ENCODE measurements at regions not wholly inside any gene's neighbourhood (a gene's known extent, or its start where the extent isn't known, plus 50 kb on each side); places are given as distances from the start of the nearest gene placed in this dataset.

DNA sequence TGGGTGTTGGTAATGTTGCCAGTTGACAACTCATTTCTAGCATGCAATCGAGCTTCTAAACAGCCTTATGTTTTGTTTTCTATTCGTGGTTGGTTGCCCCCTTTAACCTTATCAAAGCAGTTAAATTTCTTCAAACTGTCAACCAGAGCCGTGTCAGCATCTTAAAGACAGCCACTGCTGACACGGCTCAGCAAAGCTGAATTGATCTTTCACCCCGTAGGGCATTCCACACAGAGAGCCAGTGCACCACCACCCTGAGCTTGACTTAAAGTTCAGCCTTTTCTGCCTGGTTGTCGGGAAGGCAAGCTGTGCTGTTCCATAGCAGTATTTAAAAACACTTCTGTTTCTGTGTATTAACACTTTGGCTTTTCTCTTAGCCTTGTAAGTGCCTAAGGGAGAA is 355.0 kb upstream of the CHST9 start:
- peaks cover 5% of the 10 kb centered on the region for H3K4me1 Mint-ChIP-seq (ENCODE audit: low read depth, unreplicated experiment)
- no peak overlapping the region for H3K4me2 ChIP-seq (ENCODE audit: low read length)
- TF ChIP-seq, protein P1, sequence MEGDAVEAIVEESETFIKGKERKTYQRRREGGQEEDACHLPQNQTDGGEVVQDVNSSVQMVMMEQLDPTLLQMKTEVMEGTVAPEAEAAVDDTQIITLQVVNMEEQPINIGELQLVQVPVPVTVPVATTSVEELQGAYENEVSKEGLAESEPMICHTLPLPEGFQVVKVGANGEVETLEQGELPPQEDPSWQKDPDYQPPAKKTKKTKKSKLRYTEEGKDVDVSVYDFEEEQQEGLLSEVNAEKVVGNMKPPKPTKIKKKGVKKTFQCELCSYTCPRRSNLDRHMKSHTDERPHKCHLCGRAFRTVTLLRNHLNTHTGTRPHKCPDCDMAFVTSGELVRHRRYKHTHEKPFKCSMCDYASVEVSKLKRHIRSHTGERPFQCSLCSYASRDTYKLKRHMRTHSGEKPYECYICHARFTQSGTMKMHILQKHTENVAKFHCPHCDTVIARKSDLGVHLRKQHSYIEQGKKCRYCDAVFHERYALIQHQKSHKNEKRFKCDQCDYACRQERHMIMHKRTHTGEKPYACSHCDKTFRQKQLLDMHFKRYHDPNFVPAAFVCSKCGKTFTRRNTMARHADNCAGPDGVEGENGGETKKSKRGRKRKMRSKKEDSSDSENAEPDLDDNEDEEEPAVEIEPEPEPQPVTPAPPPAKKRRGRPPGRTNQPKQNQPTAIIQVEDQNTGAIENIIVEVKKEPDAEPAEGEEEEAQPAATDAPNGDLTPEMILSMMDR (IDR thresholded peaks at IDR 0.05; ENCODE audit: insufficient read depth, low read depth, low read length) = no peak
- no peak for TF ChIP-seq EZH2 (IDR thresholded peaks at IDR 0.05; ENCODE audit: insufficient read depth, low read length)
- no peak overlapping the region for H3K4me3 ChIP-seq (ENCODE audit: insufficient read depth, low read depth, low read length)
- H3K27me3 Mint-ChIP-seq (ENCODE audit: low read depth, unreplicated experiment) = no peaks in the 10 kb centered on the region
- H3K79me2 ChIP-seq (ENCODE audit: insufficient read depth, low read length) = no peaks in the 10 kb centered on the region
- H3K4me3 Mint-ChIP-seq (ENCODE audit: unreplicated experiment) = no peak overlapping the region
- H3K27me3 ChIP-seq (ENCODE audit: insufficient read depth, low read length) = no peaks in the 10 kb centered on the region
- no peaks in the 10 kb centered on the region for H3K36me3 Mint-ChIP-seq (ENCODE audit: low read depth, unreplicated experiment)
- no peak for DNase-seq (ENCODE audit: low read depth)
- H3K9me3 ChIP-seq (ENCODE audit: insufficient read depth, low read depth, low read length) = no peaks in the 10 kb centered on the region
- no peak overlapping the region for H3K27ac Mint-ChIP-seq (ENCODE audit: unreplicated experiment)
- H3K9me3 Mint-ChIP-seq (ENCODE audit: unreplicated experiment) = no peaks in the 10 kb centered on the region
- no peak overlapping the region for H3K27ac ChIP-seq (ENCODE audit: low read depth, low read length)
- H2AFZ ChIP-seq (ENCODE audit: low read depth, low read length) = no peak overlapping the region
- no peak overlapping the region for H3K9ac ChIP-seq (ENCODE audit: low read length)
- no peak for FAIRE-seq
- H4K20me1 ChIP-seq (ENCODE audit: insufficient read depth, low read length) = no peaks in the 10 kb centered on the region
- H3K36me3 ChIP-seq (ENCODE audit: insufficient read depth, low read length) = no peaks in the 10 kb centered on the region
- no peaks in the 10 kb centered on the region for H3K4me1 ChIP-seq (ENCODE audit: insufficient read depth, low read length)

DNA sequence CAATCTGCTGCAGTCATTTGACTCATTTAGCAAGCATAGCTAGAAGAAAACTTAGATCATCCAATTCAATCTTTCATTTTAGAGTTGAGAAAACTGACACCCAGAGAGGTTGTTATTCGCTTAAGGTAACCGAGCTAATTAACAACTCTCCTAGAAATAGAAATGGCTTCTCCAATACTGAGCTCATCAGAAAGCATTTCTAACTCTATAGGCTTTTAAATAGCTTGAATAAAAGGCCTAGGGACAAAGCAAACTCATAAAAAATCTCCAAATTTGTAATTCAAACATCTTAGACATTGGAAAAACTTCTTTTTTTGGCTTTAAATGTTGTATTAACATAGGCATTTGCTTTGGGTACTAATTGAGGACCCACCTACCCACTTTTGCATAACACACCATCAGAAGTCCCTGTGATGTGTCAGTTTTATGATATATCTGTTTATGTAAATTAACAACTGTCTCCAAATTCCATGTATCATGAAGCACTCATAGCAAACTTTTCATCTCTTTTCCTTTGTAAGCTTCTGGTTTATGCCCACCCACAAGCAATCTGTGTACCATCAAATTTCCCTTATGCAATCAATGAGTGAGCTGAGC is 343.9 kb upstream of the CHST9 start:
- Histone ChIP-seq H4K20me1 (ENCODE audit: insufficient read depth, low read length) (no peaks in the 10 kb centered on the region), H3K4me1 (ENCODE audit: insufficient read depth, low read length) (no peaks in the 10 kb centered on the region), H3K79me2 (ENCODE audit: insufficient read depth, low read length) (no peaks in the 10 kb centered on the region), H3K27me3 (ENCODE audit: insufficient read depth, low read length) (no peaks in the 10 kb centered on the region), H2AFZ (ENCODE audit: low read depth, low read length) (no peak overlapping the region), H3K9me3 (ENCODE audit: insufficient read depth, low read depth, low read length) (no peaks in the 10 kb centered on the region), H3K27ac (ENCODE audit: low read depth, low read length) (no peak overlapping the region), H3K4me2 (ENCODE audit: low read length) (no peak overlapping the region), H3K4me3 (ENCODE audit: insufficient read depth, low read depth, low read length) (no peak overlapping the region), H3K9ac (ENCODE audit: low read length) (no peak overlapping the region), H3K36me3 (ENCODE audit: insufficient read depth, low read length) (no peaks in the 10 kb centered on the region)
- H3K9me3 Mint-ChIP-seq (ENCODE audit: unreplicated experiment) = peaks cover 6% of the 10 kb centered on the region
- H3K4me3 Mint-ChIP-seq (ENCODE audit: unreplicated experiment) = no peak overlapping the region
- no peak for FAIRE-seq
- no peak for DNase-seq (ENCODE audit: low read depth)
- H3K4me1 Mint-ChIP-seq (ENCODE audit: low read depth, unreplicated experiment) = no peaks in the 10 kb centered on the region
- no peak overlapping the region for H3K27ac Mint-ChIP-seq (ENCODE audit: unreplicated experiment)
- no peak for TF ChIP-seq EZH2 (IDR thresholded peaks at IDR 0.05; ENCODE audit: insufficient read depth, low read length)
- TF ChIP-seq, protein P1 (IDR thresholded peaks at IDR 0.05; ENCODE audit: insufficient read depth, low read depth, low read length) = no peak
- no peaks in the 10 kb centered on the region for H3K36me3 Mint-ChIP-seq (ENCODE audit: low read depth, unreplicated experiment)
- no peaks in the 10 kb centered on the region for H3K27me3 Mint-ChIP-seq (ENCODE audit: low read depth, unreplicated experiment)

GRCh38 chr18:27527856-27528255 is 342.7 kb upstream of the CHST9 start:
- Histone ChIP-seq H3K9ac (ENCODE audit: low read length) (no peak overlapping the region), H4K20me1 (ENCODE audit: insufficient read depth, low read length) (no peaks in the 10 kb centered on the region), H2AFZ (ENCODE audit: low read depth, low read length) (no peak overlapping the region), H3K36me3 (ENCODE audit: insufficient read depth, low read length) (no peaks in the 10 kb centered on the region), H3K4me1 (ENCODE audit: insufficient read depth, low read length) (no peaks in the 10 kb centered on the region), H3K27ac (ENCODE audit: low read depth, low read length) (no peak overlapping the region), H3K79me2 (ENCODE audit: insufficient read depth, low read length) (no peaks in the 10 kb centered on the region), H3K9me3 (ENCODE audit: insufficient read depth, low read depth, low read length) (no peaks in the 10 kb centered on the region), H3K4me3 (ENCODE audit: insufficient read depth, low read depth, low read length) (no peak overlapping the region), H3K4me2 (ENCODE audit: low read length) (no peak overlapping the region), H3K27me3 (ENCODE audit: insufficient read depth, low read length) (no peaks in the 10 kb centered on the region)
- FAIRE-seq = no peak
- Mint-ChIP-seq H3K27ac (ENCODE audit: unreplicated experiment) (no peak overlapping the region), H3K36me3 (ENCODE audit: low read depth, unreplicated experiment) (no peaks in the 10 kb centered on the region), H3K27me3 (ENCODE audit: low read depth, unreplicated experiment) (no peaks in the 10 kb centered on the region), H3K4me3 (ENCODE audit: unreplicated experiment) (no peak overlapping the region), H3K9me3 (ENCODE audit: unreplicated experiment) (peaks cover 6% of the 10 kb centered on the region), H3K4me1 (ENCODE audit: low read depth, unreplicated experiment) (no peaks in the 10 kb centered on the region)
- no peak for DNase-seq (ENCODE audit: low read depth)
- TF ChIP-seq, protein P1 (IDR thresholded peaks at IDR 0.05; ENCODE audit: insufficient read depth, low read depth, low read length) = no peak
- no peak for TF ChIP-seq EZH2 (IDR thresholded peaks at IDR 0.05; ENCODE audit: insufficient read depth, low read length)

Measured in astrocyte (in vitro differentiated cells and primary cell).